ENCODE measurements at regions not wholly inside any gene's neighbourhood (a gene's known extent, or its start where the extent isn't known, plus 50 kb on each side); places are given as distances from the start of the nearest gene placed in this dataset.

GRCh38 chr4:62450740-62451139, 1250.6 kb downstream of the ADGRL3 start:
- H2BK20ac ChIP-seq (ENCODE audit: low read depth, low read length, poor library complexity, severe bottlenecking) = no peak overlapping the region
- no peak overlapping the region for H3K18ac ChIP-seq (ENCODE audit: insufficient read length, low read depth, low read length)
- TF ChIP-seq CTCF (conservative IDR thresholded peaks at IDR 0.05) = no peak
- H3K14ac ChIP-seq (ENCODE audit: insufficient read depth, low read length) = no peak overlapping the region
- H3K56ac ChIP-seq (ENCODE audit: insufficient read length, low read depth, low read length) = no peak overlapping the region
- H4K91ac ChIP-seq (ENCODE audit: insufficient read length, low read depth, low read length) = no peak overlapping the region
- Mint-ChIP-seq H3K4me1 (peaks cover 7% of the 10 kb centered on the region in 2 experiments), H3K9me3 (peaks cover 0 to 2% of the 10 kb centered on the region in 2 experiments; a peak in 2 of 5 replicates), H3K4me3 (no peak overlapping the region), H3K27me3 (ENCODE audit: low read depth) (no peaks in the 10 kb centered on the region), H3K27ac (no peak overlapping the region), H3K36me3 (ENCODE audit: insufficient read depth in 1 of 3, low read depth in 3 of 3) (no peaks in the 10 kb centered on the region; a peak in 1 of 7 replicates)
- no peak overlapping the region for H3T11ph ChIP-seq (ENCODE audit: low read length)
- no peaks in the 10 kb centered on the region for H3K79me1 ChIP-seq (ENCODE audit: insufficient read depth, low read depth, low read length, poor library complexity, severe bottlenecking)
- no peak overlapping the region for H3K9ac ChIP-seq (ENCODE audit: extremely low read depth, insufficient read length, low read length)
- no peak overlapping the region for H2BK15ac ChIP-seq (ENCODE audit: low read depth, low read length)
- H3K27me3 ChIP-seq (ENCODE audit: insufficient read depth, low read length) = no peaks in the 10 kb centered on the region
- H3K4me1 ChIP-seq (ENCODE audit: insufficient read depth, low read length) = no peaks in the 10 kb centered on the region
- H3K9me3 ChIP-seq (ENCODE audit: control insufficient read depth, low read depth, low read length) = no peaks in the 10 kb centered on the region
- no peak overlapping the region for H2BK5ac ChIP-seq (ENCODE audit: insufficient read length, low read length)
- no peaks in the 10 kb centered on the region for H3K79me2 ChIP-seq (ENCODE audit: insufficient read depth, low read length)
- H4K20me1 ChIP-seq (ENCODE audit: control insufficient read depth, insufficient read depth, insufficient read length) = no peaks in the 10 kb centered on the region
- no peak overlapping the region for H2BK12ac ChIP-seq (ENCODE audit: insufficient read length, low read depth, low read length)
- no peaks in the 10 kb centered on the region for H3K23me2 ChIP-seq (ENCODE audit: insufficient read length, low read depth, low read length, poor library complexity, severe bottlenecking)
- H2BK120ac ChIP-seq (ENCODE audit: low read depth, low read length, poor library complexity, severe bottlenecking) = no peak overlapping the region
- no peak overlapping the region for H4K5ac ChIP-seq (ENCODE audit: insufficient read length, low read depth, low read length)
- no peak overlapping the region for H4K8ac ChIP-seq (replicated peaks; ENCODE audit: insufficient read length, low read depth, low read length)
- no peak overlapping the region for H3K4ac ChIP-seq (ENCODE audit: low read depth, low read length)
- no peak overlapping the region for H3K27ac ChIP-seq (ENCODE audit: insufficient read length, low read depth, low read length)
- H2AFZ ChIP-seq (ENCODE audit: low read length) = no peak overlapping the region
- H3K23ac ChIP-seq (ENCODE audit: insufficient read length, low read depth, low read length) = no peak overlapping the region
- DNase-seq = no peak
- no peak overlapping the region for H3K4me2 ChIP-seq (ENCODE audit: insufficient read depth, insufficient read length, low read length)
- no peak overlapping the region for H2AK5ac ChIP-seq (ENCODE audit: insufficient read length, low read length)

Measured in H9 (cell line).